NK-92 (cell line): ENCODE measurements at regions not wholly inside any gene's neighbourhood (a gene's known extent, or its start where the extent isn't known, plus 50 kb on each side); places are given as distances from the start of the nearest gene placed in this dataset.

ENCODE experiments used
- DNase-seq: peaks from one replicate; lab custom pipeline; 2025; ENCODE audit not compliant: unreplicated experiment; lab: John Stamatoyannopoulos, UW

- DNase-seq = no peak
These were observed 537.4 kb downstream of the TUSC7 start for GRCh38 chr3:117246771-117247555.

DNA sequence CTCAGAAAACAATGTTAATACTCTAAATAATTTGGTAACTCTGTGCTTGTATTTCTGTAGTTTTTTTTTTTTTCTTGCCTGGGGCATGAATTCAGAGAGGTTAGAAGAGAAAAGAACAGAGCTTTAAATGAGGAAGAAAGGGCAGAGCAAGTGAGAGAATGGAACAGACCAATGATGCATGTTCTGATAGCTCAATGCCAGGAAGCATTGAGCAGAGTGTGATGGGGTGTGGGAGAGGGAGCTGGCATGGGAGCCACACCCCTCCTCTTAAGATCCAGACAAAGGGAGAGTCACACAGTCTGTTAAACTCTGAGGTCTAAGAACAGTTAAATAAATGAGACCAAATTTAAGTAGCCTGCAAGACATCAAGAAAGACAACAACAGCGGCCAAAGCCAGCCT lies 538.6 kb downstream of the TUSC7 start:
- no peak for DNase-seq

GRCh38 chr3:117252208-117252607 lies 542.6 kb downstream of the TUSC7 start:
- DNase-seq = no peak

DNA sequence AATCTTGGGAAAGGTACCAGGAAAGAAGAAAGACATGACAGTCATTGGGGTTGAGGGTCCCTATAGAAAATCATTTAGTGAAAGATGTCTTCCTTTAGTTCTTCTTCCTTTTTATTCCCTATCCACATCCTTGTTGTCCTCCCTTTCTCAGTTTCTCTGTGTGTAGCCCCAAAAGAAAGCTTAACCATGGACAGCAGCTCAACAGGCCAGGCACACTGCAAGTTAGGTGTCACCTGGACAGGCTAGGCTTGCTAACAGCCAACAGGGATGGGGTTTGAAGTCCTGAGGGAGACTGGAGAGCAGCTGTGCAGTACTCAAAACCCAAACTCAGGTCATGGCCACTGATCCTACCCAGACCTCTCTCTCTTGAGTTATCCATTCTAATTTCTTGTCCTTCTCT lies 543.1 kb downstream of the TUSC7 start:
- no peak for DNase-seq

DNA sequence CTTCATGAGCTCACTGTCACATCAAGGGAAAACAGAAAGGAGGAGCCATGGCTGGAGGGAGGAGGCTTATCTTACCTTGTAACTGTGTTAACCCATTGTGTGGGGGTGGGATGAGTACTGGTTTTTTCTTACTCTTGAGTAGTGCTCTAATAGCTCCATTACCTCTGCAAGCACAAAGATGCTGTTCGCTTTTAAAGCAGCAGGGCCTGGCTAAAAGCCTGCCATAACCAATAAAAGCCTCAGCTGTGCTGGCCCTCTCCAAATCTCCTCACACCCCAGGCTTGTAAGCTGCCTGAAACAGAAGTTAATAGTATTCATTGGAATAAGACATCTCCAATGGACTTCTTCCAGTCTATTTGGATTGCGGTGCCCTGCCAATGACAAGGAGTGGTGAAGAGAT lies 544.1 kb downstream of the TUSC7 start:
- DNase-seq = no peak

DNA sequence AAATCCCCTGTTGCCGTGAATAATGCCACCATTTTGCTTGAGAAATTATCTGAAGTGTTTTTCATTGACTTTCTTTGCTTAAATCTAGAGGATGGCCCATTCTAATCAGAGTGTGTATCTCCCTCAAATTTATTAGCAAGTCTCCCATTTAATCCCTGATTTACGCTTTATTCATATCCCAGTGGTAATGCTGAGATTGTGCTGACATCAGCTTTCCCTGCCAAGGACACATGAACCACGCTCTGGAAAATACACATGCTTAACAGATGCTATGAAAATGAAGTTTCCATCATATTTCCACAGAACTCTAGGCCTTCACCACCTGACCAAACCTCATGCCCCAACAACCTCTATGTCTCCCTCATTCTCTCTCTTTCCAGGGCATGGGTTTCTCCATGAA lies 545.4 kb downstream of the TUSC7 start:
- DNase-seq = no peak

- no peak for DNase-seq
These were observed 546.2 kb downstream of the TUSC7 start for GRCh38 chr3:117255736-117256135.

GRCh38 chr3:117261983-117262421 lies 552.4 kb downstream of the TUSC7 start:
- no peak for DNase-seq

- no peak for DNase-seq
These were observed 553.7 kb downstream of the TUSC7 start for GRCh38 chr3:117263270-117263669.

DNA sequence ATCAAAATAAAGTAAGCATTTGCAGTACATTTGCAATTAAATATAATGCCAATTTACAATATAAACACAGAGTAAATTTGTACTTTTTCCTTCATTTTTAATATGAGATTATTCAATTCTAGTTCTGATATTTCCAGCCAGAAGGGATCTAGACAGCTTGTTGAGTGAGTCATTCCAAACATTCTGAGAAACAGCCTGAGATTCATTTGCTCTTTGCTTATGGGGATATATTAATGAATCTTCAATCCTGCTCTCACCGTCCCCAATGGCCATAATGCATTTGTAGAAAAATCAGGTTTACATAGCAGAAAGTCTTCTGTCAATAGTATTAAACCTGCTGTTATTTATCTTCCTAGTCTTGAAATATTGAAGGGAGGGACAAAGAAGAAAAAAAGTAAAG lies 554.2 kb downstream of the TUSC7 start:
- no peak for DNase-seq

DNA sequence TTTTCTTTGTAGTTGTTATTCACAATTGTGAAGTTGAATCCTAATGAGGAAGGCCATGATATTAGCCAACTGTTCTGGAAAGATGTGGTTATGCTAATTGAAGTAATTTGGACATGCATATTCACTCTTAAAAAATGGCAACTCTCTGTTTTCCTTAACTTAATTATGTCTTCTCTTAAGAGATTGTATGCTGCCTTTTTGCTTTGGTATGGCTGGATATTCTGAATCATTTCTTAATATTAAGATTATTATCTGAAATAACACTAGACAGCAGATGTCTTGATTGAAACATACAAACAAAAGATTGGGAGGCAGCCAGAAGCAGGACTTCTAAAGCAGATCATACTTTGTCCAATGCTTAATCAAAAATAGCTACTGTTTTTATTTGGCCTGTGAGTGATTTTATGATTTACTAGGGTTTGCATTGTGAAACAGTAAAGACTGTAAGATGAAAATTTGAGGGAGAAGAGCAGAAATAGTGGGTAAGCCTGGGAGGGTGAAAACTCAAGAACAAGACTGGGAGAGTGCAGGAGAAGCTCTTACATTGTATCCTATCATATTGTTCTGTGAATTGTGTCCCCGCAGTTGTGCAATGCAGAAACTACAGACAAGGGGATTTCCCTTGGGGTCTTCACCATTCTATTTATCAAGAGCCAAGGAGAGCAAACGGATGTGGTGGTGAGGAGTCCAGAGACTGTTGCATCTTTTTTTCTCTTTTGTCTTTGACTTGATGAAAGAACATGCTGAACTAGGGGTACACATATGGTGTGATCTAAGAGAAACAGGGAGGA lies 554.8 kb downstream of the TUSC7 start:
- DNase-seq = no peak

GRCh38 chr3:117266806-117267205 lies 557.2 kb downstream of the TUSC7 start:
- no peak for DNase-seq

- no peak for DNase-seq
These were observed 558.7 kb downstream of the TUSC7 start for GRCh38 chr3:117268318-117268717.

GRCh38 chr3:117272274-117272673 lies 562.7 kb downstream of the TUSC7 start:
- no peak for DNase-seq

GRCh38 chr3:117272876-117273523 lies 563.4 kb downstream of the TUSC7 start:
- DNase-seq = no peak

GRCh38 chr3:117277816-117278215 lies 568.2 kb downstream of the TUSC7 start:
- no peak for DNase-seq

GRCh38 chr3:117278424-117279190 lies 569.0 kb downstream of the TUSC7 start:
- no peak for DNase-seq

- DNase-seq = no peak
These were observed 571.8 kb downstream of the TUSC7 start for GRCh38 chr3:117281371-117281770.

DNA sequence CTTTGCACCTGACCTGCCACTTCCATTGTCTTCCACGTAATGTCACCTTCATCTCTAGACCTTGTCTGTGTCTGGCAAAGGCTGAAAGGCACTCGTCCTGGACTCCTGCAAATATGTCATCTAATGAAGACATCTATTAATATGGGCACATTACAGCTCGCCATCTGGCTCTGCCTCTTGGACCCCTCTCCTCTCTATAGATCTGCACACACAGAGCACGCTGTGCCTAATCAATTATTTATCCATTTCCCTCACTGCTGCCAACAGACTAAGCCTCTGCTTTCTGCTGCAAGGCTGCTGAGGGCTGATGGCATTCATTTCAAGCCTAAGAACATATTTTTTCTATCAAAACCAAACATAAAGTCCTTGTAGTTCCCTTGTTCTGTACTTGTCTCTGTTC lies 573.0 kb downstream of the TUSC7 start:
- no peak for DNase-seq

GRCh38 chr3:117285737-117286136 lies 576.2 kb downstream of the TUSC7 start:
- no peak for DNase-seq

DNA sequence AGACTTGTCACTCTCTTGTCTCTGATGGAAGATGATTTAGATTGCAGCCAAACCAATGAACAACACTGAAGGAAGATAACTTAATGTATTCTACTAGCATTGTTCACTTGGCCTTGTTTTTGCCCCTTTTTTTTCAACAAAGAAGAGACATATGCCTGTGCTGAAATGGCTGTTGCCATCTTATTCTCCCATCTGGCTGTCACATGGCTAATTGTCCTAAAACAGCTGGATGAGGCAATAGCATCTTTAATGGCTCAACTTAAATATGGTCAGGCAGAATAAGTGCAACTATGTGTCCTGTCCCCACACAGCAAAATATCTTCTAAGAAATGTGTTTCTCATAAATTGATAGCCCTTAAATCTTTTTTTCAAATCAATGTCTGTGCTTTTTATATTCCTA lies 576.9 kb downstream of the TUSC7 start:
- DNase-seq = no peak
